Amygdala (tissue), 56 donors: ENCODE measurements at regions not wholly inside any gene's neighbourhood (a gene's known extent, or its start where the extent isn't known, plus 50 kb on each side); places are given as distances from the start of the nearest gene placed in this dataset.
A peak's percentile ranks its signal among the peaks of the same experiment; 100 is the strongest.

Experiments used
- DNase-seq, 56 donors: peaks; one replicate each; lab custom pipeline; 2025; lab: John Stamatoyannopoulos, UW

DNA sequence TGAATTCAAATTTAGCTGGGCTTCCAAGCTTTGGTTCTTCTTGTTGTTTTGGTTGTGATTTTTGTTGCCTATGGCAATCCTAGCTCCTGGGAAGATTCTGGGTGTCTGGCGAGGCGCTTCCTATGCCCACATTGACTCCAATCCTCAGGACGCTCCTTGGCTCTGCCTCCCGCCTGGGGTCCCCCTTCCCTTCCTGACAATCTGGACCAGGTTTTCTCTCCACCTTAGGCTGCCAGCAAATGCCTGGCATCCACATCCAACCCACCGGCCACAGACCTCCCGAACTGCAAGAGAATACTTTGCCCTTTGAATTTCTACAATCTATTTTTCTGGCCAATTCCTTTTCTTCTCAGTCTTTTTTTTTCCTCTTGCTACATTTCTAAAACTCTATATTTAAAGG lies 186.9 kb upstream of the UBL3 start:
- DNase-seq: no peak

DNA sequence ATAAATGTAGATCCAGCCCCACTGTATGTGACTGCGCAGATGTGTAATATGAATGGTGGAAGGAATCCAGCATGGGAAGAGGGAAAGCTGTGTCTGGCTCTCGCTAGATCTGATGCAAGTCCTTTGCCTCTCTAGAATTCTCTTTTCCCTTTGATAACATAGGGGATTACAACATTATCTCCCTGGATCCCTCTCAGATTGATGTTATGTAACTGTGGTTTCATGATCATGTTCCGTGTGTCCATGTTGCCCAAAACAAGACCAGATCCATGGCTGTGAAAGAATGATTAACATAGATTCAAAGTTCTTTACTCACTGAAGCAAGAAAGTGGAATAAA lies 184.0 kb upstream of the UBL3 start:
- peak in 2 of 56 donors; percentile 16 for DNase-seq

DNA sequence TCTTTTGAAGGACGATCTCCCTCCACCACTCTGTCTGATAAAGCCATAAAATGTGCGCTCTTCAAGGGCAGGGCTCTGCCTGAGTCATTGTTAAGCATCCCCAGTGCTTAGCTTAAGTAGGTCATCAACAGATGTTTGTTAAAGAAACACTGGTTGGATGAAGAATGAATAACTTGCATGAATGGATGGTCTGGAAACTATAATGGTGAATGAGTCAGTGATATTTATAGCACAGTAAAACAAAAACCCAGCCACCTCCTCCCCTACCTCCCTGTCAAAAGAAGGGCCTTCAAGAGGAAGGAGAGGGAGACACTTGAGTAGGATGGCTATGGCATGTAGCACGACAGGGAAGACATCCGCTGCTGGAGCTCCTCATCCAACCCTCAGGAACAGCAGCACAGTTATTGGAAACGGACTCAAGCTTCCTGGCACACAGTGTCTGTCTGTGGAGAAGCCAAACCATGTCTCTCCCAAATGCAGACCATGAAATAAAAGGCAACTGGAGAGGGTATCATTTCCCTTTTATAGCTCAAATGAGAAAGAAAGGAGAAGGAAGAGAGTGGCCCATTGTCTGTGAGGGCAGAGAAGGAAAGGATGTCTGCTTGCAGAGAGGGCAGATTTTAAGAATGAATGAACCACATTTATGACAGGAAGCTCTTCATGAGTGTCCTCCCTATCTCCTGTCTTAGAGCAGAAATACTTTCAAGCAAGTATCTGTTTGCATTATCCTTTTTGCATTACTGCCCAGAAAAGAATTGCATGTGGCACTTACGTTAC lies 183.5 kb upstream of the UBL3 start:
- peak in 3 of 56 donors; percentile 4 to 14 (median 10) for DNase-seq

DNA sequence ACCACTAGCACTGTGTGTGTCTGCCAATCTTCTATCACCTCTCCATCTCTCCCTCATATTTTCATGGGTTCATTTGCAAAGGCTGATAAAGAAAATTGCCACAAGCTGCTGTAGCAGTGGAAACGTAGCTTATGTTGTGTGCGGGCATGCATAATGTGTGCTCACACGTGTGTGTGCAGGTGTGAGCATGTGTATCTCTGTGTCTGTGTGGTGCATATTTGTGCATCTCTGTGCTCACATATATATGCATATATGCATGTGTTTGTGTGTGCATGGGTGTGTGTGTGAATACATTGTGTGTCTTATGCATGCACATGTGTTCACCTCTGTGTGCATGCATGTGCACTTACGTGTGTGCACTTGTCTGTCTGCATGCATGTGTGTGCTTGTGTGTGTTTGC lies 181.8 kb upstream of the UBL3 start:
- no peak for DNase-seq

DNA sequence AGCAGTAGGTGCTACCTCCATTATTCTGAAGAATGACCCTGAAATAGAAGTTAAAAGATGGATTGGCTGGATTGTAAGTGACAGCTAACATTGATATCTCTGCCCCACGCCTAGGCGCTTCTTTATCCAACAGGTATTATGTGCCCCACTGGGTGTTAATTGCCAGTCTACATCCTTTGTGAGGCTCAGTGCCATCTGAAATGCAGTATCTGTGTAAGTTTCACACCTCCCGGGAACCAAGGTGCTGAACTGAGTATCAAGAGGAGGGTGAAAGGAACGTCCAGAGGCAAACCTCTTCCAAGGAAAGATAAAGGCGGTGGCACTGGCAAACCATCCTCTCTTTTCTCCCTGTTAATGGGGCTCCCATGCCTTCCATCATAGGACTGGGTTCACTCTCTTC lies 181.1 kb upstream of the UBL3 start:
- no peak for DNase-seq

DNA sequence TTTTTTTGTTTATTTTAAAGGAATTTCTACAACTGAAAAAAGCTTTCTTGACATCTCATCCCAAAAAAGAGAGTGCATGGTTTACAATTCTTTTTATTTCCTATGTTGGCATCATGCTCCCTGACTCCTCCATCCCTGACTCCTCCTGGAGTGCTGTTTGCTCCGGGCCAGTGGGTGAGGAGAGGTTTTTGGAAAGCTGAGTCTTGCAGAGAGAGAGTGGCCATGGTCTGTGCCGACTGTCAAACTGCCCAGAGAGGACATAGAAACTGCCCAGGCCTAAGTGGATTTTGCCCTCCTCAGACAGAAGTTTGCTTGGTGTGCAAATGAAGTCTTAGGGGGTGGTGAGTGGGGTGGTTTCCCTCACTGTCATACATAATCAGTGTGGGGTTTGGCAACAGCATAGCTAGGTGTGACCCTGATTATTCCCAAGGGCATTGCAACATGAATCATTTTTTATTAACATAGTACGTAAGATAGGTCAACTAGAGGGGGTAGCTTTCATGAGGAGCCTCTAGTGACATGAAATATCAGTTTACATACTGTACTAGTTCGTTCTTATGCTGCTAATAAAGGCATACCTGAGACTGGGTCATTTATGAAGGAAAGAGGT lies 179.8 kb upstream of the UBL3 start:
- DNase-seq: no peak

DNA sequence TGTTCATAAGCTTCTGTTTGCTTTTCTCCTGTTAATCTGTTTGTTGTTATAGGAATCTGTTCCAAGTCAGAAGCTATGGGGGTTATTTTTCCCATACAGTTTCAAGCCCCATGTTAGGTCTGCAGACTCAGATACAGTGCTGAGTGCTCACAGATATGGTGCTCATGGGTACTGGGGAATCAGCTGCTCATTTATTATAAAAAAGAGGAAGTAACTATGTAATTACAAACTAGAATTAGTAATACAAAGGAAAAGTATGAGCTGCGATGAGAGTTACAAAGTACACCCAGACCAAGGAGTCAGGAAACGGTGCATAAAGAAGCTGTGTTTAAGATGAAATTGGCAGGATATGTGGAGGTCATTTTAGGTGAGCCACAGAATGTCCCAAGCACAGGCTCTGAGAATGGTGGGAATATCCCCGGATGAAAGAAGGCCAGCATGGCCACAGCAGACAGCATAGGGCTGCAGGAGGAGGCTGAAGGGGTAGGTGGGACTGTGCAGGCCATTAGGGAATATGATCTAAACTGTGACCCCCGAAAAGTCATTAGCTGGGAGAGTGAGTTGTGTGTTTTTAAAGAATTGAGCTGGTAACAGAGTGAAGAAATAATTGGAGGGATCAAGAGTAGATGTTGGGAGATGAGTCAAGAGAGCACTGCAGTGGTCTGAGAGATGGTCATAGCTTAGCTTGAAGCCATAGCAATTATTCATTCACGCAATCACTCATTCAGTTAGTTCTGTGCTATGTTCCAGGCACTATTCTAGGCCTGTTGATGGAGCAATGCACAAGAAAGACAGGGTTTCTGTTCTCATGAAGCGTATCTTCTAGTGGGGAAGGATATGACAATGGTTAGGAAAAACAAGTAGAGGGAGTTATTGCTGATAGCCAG lies 177.4 kb upstream of the UBL3 start:
- no peak for DNase-seq

DNA sequence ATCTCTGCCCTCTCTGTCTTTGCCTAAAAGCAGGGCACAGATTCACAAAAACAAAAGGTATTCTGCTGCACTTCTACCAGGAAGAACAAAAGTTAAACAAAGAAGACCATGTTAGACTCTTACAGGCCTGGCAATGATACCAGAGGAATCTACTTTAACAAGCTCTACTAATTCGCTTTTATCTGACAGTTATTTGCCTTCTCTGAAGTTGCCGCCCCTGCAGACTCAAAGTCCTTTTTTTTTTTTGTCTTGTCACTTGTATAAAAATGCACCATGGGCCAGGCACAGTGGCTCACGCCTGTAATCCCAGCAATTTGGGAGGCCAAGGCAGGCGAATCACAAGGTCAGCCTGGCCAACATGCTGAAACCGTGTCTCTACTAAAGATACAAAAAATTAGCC lies 176.5 kb upstream of the UBL3 start:
- DNase-seq: no peak

DNA sequence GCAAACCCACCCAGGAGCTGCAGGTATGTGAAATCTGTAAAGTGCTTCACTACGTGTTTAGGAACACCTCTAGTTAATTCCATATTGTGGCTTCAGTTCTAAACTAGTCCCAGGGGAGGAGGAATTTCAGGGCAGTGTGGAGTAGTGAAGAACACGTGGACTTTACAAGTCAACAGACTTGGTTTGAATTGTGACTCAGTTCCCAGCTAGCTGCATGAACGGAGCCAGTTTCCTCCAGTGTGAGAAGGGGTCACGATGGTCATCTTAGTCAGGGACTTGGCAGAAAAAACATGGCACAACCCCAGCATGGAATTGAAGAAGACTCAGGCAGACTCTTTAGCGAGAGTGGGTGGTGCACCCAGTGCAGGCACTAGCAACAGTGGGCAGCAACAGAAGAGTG lies 175.7 kb upstream of the UBL3 start:
- no peak for DNase-seq

DNA sequence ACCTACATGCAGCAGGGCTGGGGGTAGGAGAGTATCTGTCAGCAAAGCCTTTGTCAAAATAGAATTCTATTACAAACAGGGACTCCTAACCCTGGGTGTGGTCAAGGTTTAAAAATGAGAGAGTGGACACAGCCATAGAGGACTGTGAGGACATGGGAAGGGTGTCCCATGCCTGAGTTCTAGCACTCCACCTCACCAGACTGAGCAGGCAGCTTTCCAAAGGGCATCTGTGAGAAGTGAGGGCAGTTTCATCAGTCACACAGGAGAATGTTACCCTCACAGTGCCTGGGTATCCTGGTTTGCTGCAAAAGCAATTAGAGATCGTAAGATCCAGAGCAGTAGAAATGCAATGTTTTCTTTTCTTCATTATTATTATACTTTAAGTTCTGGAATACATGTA lies 174.9 kb upstream of the UBL3 start:
- no peak for DNase-seq

DNA sequence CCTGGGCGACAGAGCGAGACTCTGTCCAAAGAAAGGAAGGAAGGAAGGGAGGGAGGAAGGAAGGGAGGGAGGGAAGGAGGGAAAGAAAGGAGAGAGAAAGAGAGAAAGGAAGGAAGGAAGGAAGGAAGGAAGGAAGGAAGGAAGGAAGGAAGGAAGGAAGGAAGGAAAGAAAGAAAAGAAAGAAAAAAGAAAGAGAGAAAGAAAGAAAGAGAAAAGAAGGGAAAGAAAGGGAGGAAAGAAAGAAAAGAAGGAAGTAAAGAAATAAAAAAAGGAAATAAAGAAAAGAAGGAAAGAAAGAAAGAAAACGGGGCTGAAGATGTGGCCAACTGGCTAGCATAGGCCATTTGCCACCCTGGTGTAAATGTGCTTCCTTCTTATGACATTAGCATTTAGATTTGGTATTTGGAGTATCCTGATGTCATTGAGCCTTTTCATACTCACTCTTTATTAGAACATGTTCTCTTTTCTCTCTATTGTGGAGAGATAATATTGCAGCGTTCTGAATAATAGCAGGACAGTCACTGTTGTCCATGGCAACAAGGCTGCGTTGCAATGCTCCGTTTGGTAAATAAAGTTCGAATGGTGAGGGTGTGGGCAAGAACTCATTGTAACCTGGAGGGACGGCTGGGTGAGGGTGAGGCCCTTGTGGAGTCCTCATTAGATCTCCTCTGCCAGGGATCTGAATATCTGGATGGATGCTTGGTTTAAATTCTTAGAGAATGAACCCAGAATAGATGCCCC lies 173.9 kb upstream of the UBL3 start:
- DNase-seq: no peak

DNA sequence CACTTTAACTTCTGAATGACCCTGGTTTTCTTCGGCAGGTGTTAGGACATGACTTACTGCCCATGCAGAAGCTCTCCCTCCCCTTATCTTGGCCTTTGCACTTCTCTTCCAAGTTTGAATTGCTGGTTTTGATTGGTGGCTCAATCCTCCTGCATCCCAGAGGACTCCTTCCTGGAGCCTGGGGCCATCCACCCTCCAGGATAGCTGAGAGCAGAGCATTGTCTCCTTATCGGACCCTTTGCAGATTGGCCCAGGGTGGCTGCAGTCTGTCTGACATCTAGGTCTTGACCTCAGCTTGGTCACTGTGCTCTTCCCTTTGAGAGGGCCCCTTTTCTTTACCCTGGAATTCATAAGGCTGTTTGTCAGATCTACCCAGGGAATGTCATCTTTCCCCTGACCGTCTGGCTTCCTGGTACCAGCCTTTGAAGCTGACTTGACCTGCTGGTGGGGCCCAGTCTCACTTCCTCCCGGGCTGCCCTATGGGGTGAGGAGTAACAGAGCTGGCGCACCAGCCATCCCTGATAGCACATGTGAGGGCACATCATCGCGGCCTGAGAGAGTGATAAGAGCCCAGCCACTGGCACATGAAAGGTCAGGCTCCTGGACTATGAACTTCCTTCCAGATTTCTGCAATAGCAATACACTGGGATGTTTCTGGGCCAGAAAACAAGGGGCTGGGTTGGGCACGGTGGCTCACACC lies 172.9 kb upstream of the UBL3 start:
- DNase-seq: no peak

DNA sequence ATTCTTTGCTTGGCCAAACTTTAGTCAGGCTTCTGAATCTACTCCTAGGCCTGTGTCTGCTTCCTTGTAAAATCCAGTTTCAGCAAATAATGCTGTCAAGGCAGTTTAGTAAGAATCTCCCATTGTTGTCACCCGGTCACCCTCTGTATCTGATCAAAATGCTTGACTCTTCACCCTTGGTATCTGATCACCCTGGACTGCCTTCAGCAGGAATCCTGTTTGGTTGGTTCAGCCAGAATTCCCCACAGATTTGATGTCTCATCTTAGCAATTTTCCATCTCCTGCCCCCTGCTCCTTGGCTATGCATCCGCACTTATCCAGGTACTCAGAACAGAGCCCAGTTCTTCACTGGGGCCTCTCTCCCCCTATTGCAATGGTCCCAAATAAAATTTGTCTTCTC lies 172.4 kb upstream of the UBL3 start:
- no peak for DNase-seq

DNA sequence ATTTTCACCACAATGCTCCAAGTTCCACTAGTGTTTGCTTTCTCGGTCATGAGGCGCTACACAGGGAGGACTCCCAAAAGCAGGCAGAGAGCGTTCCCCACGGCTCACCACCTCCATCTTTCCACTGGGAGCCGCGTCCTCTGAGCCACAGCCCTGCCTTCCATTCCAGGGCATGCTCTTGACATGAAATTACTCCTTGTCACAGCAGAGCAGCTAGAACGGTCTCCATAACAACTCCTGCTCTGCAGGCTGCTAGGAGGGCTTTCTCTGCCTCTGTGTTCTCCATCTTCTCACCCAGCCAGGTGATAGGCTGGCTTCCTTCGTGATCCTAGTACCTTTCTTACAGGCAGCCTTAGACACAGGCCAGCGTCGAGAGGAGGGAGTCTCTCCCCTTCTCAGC lies 171.8 kb upstream of the UBL3 start:
- DNase-seq: no peak

DNA sequence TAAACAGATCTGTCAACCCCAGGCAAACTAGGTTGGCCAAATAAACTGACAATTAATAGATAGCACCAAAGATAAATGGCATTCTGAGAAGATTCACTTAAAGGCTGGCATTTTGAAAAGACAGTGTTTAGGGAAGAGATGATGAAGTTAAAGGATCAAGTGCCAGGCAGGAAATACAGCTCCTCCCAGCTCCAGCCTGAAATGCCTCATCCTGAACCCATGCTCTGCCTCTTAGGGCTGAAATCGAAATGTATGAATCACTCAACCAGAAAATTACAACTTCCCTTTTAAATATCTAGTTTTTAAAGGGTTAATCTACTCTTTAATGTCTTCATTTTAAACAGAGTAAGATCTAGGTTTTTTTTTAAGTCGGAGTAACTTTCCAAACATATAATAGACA lies 171.2 kb upstream of the UBL3 start:
- no peak for DNase-seq

DNA sequence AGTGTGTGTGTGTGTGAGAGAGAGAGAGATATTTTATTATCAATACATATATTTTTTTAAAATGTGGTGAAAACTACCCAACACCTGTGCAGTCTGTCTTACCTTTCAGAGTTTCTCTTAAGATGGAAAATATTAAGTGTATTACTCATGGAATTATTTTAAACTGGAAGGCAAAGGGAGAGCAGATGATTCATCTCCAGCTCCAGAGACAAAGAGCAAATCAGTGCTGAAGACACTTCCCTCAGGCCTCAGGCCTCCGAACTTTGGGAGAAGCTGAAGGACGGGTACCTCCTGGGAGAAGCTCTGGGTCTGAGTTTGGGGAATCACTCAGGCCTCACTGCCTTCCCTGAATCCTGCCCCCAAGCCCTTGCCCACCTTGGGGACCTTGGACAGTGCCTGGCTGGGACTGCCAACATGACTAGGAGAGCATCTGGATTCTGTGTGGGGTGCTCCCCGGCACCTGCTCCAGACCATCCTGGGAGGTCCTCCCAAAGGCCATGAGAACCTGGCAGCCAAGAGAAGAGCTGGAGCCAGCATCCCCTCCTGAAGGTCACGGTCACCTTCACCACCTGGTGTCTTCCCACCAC lies 170.4 kb upstream of the UBL3 start:
- no peak for DNase-seq

DNA sequence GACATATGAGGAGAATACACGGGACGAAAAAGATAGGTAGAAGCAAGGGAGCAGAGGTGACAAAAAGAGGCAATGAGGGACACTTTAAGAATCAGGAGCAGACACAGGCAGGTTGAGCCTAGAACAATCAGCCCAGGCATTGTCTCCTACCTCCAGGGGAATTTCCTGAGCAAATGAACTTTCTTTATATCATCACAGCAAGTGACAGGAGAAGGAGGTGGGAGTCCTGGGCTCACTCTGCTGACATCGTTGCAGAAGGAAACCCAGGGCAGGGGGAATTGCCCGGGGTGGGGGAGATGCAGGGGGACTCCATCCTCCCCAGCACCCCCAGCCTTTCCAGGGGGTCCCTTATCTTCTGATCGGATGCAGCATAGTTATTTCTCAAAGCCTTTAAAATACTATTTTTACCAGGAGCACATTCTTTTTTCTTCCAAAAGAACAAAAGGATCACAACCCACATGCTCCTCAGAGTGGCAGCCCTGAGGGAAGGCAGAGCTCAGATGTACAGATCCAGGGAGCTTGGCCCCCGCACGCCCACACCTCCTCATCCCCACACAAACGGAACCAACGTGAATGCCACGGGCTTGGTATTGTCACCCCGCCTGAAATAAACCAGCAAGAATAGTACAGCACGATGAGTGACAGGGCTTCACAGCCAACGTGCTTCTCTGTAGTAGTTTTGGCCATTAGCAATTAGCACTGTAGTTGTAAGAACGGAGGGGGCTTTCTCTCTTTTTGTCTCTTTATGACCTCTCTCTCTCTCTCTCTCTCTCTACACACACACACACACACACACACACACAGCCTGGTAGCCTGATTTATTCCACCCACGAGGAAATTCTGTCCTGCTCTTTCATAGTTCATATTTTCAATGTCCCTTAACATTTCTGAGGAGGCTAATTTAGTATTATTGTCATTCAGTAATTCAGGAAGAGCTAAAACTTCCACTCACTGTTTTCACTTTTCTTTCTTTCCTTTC lies 169.5 kb upstream of the UBL3 start:
- DNase-seq: no peak

DNA sequence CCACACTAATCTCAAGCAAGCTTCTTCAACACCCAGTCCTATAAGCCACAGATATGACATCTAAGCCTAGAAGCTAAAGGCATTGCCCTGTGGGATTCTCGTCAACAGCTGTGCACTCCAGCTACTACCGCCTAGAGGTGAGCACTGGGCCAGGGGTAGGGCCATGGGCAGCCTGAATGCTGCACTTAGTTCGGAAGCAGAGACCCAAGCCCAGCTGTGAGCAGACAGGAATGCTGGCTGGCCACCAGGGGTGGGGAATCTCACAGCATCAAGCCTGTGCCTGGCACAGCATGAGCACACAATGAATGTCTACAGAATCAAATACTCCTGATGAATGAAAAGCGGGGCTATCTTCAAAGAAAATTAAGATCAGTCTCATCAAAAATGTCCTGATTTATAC lies 167.5 kb upstream of the UBL3 start:
- DNase-seq: peak in 6 of 56 donors; percentile 7 to 25 (median 12)

DNA sequence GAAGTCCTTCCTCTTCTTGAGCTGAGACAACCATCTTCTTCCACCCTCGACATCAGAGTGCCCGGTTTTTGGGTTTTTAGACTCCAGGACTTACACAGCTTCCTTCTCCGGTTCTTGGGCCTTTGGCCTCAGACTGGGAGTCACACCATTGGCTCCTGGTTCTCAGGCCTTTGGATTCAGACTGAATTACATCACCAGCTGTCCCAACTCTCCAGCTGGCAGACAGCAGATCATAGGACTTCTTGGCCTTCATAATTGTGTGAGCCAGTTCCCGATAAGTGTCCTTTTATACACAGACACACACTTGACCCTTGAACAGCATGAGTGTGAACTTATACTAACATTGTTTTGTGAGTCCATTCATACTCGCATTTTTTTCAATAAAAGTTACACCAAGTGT lies 166.0 kb upstream of the UBL3 start:
- no peak for DNase-seq
